ENCODE measurements at regions not wholly inside any gene's neighbourhood (a gene's known extent, or its start where the extent isn't known, plus 50 kb on each side); places are given as distances from the start of the nearest gene placed in this dataset.

- Histone ChIP-seq H2BK20ac (ENCODE audit: low read length) (no peak overlapping the region), H2BK5ac (ENCODE audit: low read depth, low read length) (no peak overlapping the region), H3K4me3 (ENCODE audit: extremely low read depth in 1 of 4, insufficient read depth in 2 of 4, low read depth in 3 of 4, low read length in 4 of 4) (no peak overlapping the region), H3K79me1 (ENCODE audit: low read depth, low read length) (no peaks in the 10 kb centered on the region), H4K20me1 (replicated peaks in 1 of 2; ENCODE audit: control insufficient read depth in 1 of 2, insufficient read depth in 2 of 2, low read length in 2 of 2) (no peaks in the 10 kb centered on the region), H3K27ac (ENCODE audit: low read depth, low read length) (no peak overlapping the region), H2BK120ac (replicated peaks; ENCODE audit: low read depth, low read length) (no peak overlapping the region), H3K9ac (replicated peaks in 1 of 4; ENCODE audit: extremely low read depth in 1 of 4, low read depth in 3 of 4, low read length in 3 of 4) (no peak overlapping the region), H3K36me3 (ENCODE audit: control insufficient read depth in 2 of 4, insufficient read depth in 4 of 4, low read length in 3 of 4) (no peaks in the 10 kb centered on the region), H2AFZ (ENCODE audit: low read length) (no peak overlapping the region), H3K4ac (replicated peaks; ENCODE audit: insufficient read length, low read depth, low read length) (no peak overlapping the region), H3K23me2 (ENCODE audit: low read depth, low read length) (no peaks in the 10 kb centered on the region), H3K4me2 (ENCODE audit: insufficient read depth in 1 of 2, low read depth in 2 of 2, low read length in 2 of 2) (no peak overlapping the region), H4K8ac (ENCODE audit: extremely low read depth, insufficient read depth, low read length) (no peak overlapping the region), H3K14ac (ENCODE audit: insufficient read length) (no peak overlapping the region), H3K4me1 (replicated peaks in 1 of 4; ENCODE audit: control insufficient read depth in 3 of 4, insufficient read depth in 4 of 4, low read length in 3 of 4) (no peaks in the 10 kb centered on the region), H2BK15ac (ENCODE audit: low read length) (no peak overlapping the region), H3K56ac (replicated peaks; ENCODE audit: insufficient read length, low read depth, low read length) (no peak overlapping the region), H2AK5ac (ENCODE audit: low read depth, low read length) (no peak overlapping the region), H4K91ac (replicated peaks; ENCODE audit: insufficient read length, low read length) (no peak overlapping the region), H3K79me2 (ENCODE audit: control insufficient read depth in 1 of 2, insufficient read depth in 2 of 2, low read length in 2 of 2) (no peaks in the 10 kb centered on the region), H2BK12ac (ENCODE audit: low read depth, low read length) (no peak overlapping the region), H3K23ac (ENCODE audit: insufficient read length) (no peak overlapping the region), H3K9me3 (ENCODE audit: insufficient read depth in 2 of 2, low read depth in 1 of 2, low read length in 1 of 2) (peaks cover 2 to 3% of the 10 kb centered on the region in 2 experiments; a peak in 1 of 4 replicates), H3K27me3 (replicated peaks in 1 of 4; ENCODE audit: control insufficient read depth in 3 of 4, extremely low read depth in 1 of 4, insufficient read depth in 3 of 4, low read length in 3 of 4) (peaks cover 0 to 1% (median 0%) of the 10 kb centered on the region in 4 experiments; a peak in 1 of 7 replicates), H4K5ac (ENCODE audit: insufficient read length, low read depth, low read length) (no peak overlapping the region), H3K18ac (ENCODE audit: extremely low read depth, low read length) (no peak overlapping the region)
- ChIA-PET POLR2A (ENCODE audit: partially characterized antibody) (interaction anchor here (0.6 kb wide), 1 partner anchor 143 kb away, joined by 3 read pairs; no protein-coding TSS in a partner anchor), CTCF (ENCODE audit: partially characterized antibody) (no interaction called here)
- no peak for FAIRE-seq
- TF ChIP-seq SIX5 (IDR thresholded peaks at IDR 0.05; ENCODE audit: low read depth, low read length) (no peak), RBBP5 (IDR thresholded peaks at IDR 0.05; ENCODE audit: borderline replicate concordance, low read depth, low read length) (no peak), GTF2F1 (IDR thresholded peaks at IDR 0.05; ENCODE audit: borderline replicate concordance, low read depth, low read length) (no peak), ZNF274 (IDR thresholded peaks at IDR 0.05; ENCODE audit: borderline replicate concordance, extremely low read depth, low read length) (no peak), BRCA1 (IDR thresholded peaks at IDR 0.05; ENCODE audit: low read depth, low read length) (no peak)
- no peak for DNase-seq (ENCODE audit: low read depth in 1 of 2, low spot score in 2 of 2)
- WGBS, 2 experiments (ENCODE audit: extremely low coverage in 1 of 2, insufficient coverage in 1 of 2, insufficient read length in 1 of 2, insufficient replicate concordance in 2 of 2, low coverage in 1 of 2, low lambda C conversion rate in 2 of 2, missing lambda C conversion rate in 1 of 2): 86% methylated on average over 4 of the region's 4 CpGs; no CpG with 5 or more reads in 1 of the 2 experiments
These were observed 264.3 kb upstream of the ADCY2 start for GRCh38 chr5:7131680-7132079.

Measured in H1 (cell line).